GM18873 (cell line): ENCODE measurements at regions not wholly inside any gene's neighbourhood (a gene's known extent, or its start where the extent isn't known, plus 50 kb on each side); places are given as distances from the start of the nearest gene placed in this dataset.

Experiments used
- ATAC-seq: cut with Tn5 transposase; IDR thresholded peaks from one replicate; pipeline ENCODE4 v1.9.1; 2021; ENCODE audit warnings: mild to moderate bottlenecking, moderate library complexity, moderate number of reproducible peaks; ENCODE audit not compliant: unreplicated experiment, low FRiP score

GRCh38 chr15:98402486-98402885, 245.9 kb upstream of the IGF1R start:
- no peak for ATAC-seq

- ATAC-seq: no peak
Observed at GRCh38 chr15:98403169-98403568, 245.2 kb upstream of the IGF1R start.

GRCh38 chr15:98403569-98403968, 244.8 kb upstream of the IGF1R start:
- ATAC-seq: no peak

GRCh38 chr15:98405013-98405412, 243.3 kb upstream of the IGF1R start:
- no peak for ATAC-seq

GRCh38 chr15:98408231-98408630, 240.1 kb upstream of the IGF1R start:
- no peak for ATAC-seq

GRCh38 chr15:98410328-98410727, 238.0 kb upstream of the IGF1R start:
- ATAC-seq: no peak

GRCh38 chr15:98412852-98413251, 235.5 kb upstream of the IGF1R start:
- no peak for ATAC-seq

- ATAC-seq: no peak
Observed at GRCh38 chr15:98413933-98414546, 234.3 kb upstream of the IGF1R start.

GRCh38 chr15:98416222-98416855, 232.0 kb upstream of the IGF1R start:
- ATAC-seq: no peak

GRCh38 chr15:98417346-98417745, 231.0 kb upstream of the IGF1R start:
- ATAC-seq: no peak

GRCh38 chr15:98418122-98418521, 230.2 kb upstream of the IGF1R start:
- no peak for ATAC-seq

GRCh38 chr15:98419173-98419780, 229.1 kb upstream of the IGF1R start:
- no peak for ATAC-seq

GRCh38 chr15:98420837-98421236, 227.5 kb upstream of the IGF1R start:
- no peak for ATAC-seq

- no peak for ATAC-seq
Observed at GRCh38 chr15:98421419-98422129, 226.8 kb upstream of the IGF1R start.

GRCh38 chr15:98422130-98422478, 226.2 kb upstream of the IGF1R start:
- ATAC-seq: no peak

GRCh38 chr15:98425173-98425572, 223.2 kb upstream of the IGF1R start:
- ATAC-seq: no peak

GRCh38 chr15:98427321-98427720, 221.0 kb upstream of the IGF1R start:
- ATAC-seq: no peak

- no peak for ATAC-seq
Observed at GRCh38 chr15:98428253-98428989, 219.9 kb upstream of the IGF1R start.

- ATAC-seq: no peak
Observed at GRCh38 chr15:98431171-98431570, 217.2 kb upstream of the IGF1R start.

- ATAC-seq: no peak
Observed at GRCh38 chr15:98433346-98433745, 215.0 kb upstream of the IGF1R start.

GRCh38 chr15:98433856-98434255, 214.5 kb upstream of the IGF1R start:
- no peak for ATAC-seq
